HG02870 (cell line): ENCODE measurements at regions not wholly inside any gene's neighbourhood (a gene's known extent, or its start where the extent isn't known, plus 50 kb on each side); places are given as distances from the start of the nearest gene placed in this dataset.
"Not testable (repeated sequence)": the region's sequence is repeated elsewhere in the genome, so short reads cannot be mapped to it uniquely, and the experiment has no call there.

Experiments
- ATAC-seq: cut with Tn5 transposase; IDR thresholded peaks from one replicate; pipeline ENCODE4 v1.9.1; 2021; ENCODE audit warnings: mild to moderate bottlenecking, moderate library complexity; ENCODE audit not compliant: unreplicated experiment

DNA sequence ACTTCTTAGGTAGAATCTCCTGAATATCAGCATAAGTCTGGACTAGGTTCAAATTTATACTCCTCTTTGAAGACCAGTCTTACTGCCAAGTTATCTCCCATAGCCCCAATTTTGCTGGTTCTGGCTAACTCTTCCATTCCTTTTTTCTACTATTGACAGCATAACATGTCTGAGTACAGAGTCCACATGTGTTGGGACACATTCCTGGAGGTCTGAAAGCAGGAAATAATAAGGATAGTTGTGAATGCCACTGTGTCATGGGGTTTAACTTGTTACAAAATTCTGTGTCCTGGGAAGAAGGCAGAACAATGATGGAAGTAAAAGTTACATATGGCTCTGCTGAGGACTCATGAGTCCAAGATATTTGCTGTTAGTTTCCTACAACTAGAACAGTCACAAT, 57.4 kb upstream of the ZBTB20 start:
- no peak for ATAC-seq

DNA sequence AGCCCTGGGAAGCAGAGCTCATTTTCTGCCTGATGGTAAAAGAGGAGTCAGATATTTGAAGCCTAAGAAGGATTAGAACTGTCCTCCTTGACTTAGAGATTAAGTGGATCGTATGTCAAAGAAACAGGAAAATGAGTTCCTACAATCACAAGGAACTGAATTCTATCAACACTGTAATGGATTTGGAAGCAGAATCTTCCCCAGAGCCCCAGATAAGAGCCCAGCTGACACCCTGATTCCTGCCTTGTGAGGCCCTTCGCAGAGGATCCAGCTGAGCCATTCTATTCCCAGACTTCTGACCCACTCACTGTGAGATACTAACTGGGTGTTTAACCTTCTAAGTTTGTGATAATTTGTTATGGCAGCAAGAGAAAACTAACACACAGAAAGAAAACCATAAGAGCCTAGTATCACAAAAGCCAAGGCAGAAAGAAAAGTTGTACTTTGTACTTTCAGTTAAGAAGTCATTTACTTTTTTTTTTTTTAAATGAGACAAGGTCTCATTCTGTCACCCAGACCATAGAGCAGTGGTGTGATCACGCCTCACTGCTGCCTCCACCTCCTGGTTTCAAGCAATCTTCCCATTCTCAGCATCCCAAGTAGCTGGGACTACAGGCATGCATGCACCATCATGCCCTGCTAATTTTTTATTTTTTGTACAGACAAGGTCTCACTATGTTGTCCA, 61.1 kb upstream of the ZBTB20 start:
- no peak for ATAC-seq

GRCh38 chr3:115211810-115212492, 64.9 kb upstream of the ZBTB20 start:
- ATAC-seq = no peak

DNA sequence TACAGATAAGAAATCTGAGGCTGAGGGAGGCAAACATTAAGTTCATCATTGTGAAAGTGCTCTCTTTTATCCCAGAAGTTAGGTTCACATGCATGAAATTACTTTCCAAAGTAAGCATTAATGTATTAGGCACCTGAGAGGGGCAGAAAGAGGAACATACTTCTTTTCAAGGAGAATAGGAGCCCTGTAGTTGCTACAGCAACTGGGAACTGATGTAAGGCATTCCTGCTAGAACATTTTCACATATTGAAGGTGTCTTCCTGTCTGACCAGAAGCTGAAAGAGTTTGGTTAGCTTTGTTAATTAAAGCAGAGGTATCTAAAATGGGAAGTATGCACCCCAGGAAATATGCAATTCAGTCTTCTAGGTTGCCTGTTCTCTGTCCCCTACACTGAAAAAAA, 65.5 kb upstream of the ZBTB20 start:
- ATAC-seq = no peak

GRCh38 chr3:115213052-115213451, 66.0 kb upstream of the ZBTB20 start:
- not testable (repeated sequence) for ATAC-seq

DNA sequence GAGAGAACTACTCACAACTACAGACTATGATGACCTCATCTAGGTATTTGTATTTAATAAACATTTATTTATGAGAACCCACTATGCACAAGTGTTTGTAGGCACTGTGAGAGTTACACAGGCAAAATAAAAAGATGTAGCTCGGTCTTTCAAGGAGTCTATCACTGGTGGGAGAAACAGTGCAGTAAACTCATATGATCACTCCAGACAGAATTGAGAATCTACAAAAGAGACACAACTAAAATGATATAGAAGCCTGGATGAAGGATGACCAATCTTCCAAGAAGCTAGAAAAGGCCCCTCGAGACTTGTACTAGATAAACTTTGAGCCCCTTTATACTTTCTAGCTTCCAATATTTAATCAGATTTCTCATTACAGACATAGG, 70.2 kb upstream of the ZBTB20 start:
- ATAC-seq = no peak

DNA sequence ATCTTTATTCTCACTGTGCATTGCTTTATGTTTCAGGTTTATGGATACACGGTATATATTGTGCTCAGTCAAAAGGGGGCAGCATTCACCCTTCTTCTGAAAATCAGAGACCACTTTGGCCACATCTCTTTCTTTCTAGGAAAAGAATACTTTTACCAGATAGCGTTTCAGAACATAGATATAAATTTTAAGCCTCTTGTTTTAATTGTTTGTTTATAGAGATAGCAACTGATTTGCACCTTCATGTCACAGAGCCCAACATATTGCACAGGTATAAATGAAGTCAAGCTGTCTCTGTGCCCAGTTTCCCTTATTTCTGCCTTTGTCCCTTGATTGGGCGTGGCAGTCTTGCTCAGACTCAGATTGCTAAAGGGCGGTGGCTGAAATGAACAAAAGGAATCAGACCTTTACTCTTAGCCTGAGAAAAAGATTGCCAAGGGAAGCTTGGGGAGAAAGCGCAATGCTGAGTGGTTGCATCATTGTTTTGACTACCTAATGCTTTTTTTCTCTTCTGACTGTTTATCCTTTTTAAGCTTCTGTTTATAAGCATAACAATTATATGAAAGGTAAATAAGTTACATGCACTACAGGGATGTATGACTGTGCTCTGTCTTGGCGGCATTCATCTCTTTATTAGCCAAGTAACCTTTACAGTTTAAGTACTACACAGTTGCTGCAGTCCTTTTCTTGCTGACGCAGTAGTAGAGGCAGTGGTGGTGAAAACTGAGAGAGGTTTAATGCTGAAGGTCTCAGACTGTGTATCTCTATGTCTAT, 70.8 kb upstream of the ZBTB20 start:
- peak; percentile 49 for ATAC-seq

DNA sequence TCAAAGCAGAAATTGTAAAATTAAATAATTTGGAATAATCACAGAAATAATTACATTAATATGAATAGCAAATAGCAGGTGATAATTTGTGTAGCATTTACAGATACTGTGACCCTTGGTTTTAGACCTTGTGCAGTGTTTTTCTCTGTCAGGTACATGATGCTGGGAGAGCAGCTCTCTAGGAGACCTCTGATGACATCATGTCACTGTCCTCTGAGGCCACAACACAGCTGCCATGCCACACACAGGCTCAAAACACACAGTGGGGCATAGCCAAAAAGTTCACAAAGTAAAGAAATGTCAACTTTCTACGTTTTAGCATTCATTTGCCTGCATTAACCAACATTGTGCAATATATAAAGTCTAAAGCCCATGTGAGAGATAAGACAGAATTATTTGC, 71.8 kb upstream of the ZBTB20 start:
- no peak for ATAC-seq

DNA sequence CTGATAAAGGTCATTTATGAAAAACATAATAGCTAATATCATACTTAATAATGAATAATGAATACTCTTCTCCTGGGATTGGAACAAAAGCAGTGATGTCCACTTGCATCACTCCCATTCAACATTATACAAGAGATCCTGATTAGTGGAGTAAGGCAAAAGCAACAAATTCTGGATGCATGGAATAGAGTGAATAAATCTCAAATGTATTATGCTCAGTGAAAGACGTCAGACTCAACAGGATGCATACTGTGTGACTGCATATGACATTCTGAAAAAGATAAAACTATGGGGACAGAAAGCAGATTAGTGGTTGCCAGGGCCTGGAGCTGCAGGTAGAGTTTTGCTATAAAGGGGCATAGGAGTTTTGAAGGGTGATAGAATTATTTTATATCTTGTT, 77.6 kb upstream of the ZBTB20 start:
- ATAC-seq = no peak

- no peak for ATAC-seq
Observed at GRCh38 chr3:115226844-115227445, 79.9 kb upstream of the ZBTB20 start.

DNA sequence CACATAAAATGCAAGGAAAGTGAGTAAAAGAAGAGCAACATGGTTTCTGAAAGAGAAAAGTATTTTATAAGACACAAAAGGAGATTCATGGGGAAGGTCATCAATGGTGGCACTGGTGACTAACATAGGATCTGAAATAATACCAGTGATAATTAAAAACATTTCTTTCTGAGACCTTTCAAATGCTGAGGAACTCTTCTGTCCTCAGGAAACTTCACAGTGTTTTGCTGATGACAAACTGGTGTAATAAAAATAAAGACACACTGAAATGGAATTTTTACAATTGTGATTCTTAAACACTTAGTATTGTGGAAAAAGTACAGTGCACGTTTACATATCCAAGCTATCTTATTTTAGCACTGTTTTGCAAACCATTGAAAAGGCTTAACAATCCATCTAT, 80.4 kb upstream of the ZBTB20 start:
- no peak for ATAC-seq

- ATAC-seq = no peak
Observed at GRCh38 chr3:115228266-115228665, 81.2 kb upstream of the ZBTB20 start.

GRCh38 chr3:115232167-115232566, 85.1 kb upstream of the ZBTB20 start:
- no peak for ATAC-seq

- no peak for ATAC-seq
Observed at GRCh38 chr3:115233021-115233420, 85.9 kb upstream of the ZBTB20 start.

GRCh38 chr3:115236496-115236895, 89.4 kb upstream of the ZBTB20 start:
- no peak for ATAC-seq

DNA sequence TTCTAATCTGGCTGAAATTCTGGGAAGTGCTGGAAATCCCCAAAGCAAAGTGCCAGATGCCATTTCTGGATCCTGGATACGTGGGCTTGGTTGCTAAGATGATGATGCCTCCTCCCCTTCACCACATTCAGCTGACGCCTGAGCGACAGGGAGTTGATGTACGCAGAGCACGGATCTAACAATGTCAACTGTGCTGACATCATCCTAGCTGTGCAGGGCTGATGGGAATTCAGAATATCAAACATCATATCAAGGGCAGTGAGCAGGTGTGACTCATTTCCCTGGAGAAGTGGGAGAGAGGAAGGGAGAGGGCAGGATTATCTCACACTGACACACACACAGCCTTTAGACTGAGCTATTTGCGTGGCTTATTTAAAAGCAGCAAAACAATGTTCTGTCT, 92.6 kb upstream of the ZBTB20 start:
- ATAC-seq = no peak

- ATAC-seq = no peak
Observed at GRCh38 chr3:115244350-115244749, 97.3 kb upstream of the ZBTB20 start.

- ATAC-seq = no peak
Observed at GRCh38 chr3:115245438-115245837, 98.3 kb upstream of the ZBTB20 start.

- no peak for ATAC-seq
Observed at GRCh38 chr3:115245899-115246298, 98.8 kb upstream of the ZBTB20 start.

DNA sequence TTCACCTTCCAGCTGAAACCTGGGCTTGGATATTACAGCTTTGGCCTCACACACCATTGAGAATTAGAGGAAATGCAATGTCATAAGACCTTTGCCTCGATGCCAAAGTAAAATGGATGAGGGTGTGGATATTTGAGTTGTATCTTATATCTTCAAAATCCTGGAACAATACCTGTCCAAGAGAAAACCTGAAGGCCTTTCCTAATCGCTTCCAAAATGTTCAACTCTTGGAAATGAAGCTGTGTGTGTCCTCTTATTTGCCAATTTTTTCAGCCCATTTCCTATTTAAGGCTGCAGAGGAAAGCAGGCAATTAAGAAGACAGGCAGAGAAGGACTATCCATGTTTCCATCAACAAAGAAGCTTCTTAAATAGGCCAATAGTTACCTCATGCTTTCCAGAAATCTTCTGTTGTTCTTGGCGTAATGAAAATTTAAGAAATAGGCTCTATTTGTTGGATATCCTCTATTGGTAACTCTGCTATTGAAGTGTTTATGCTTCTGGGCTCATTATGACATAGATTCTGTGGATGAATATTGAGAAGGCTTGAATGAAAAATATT, 99.5 kb upstream of the ZBTB20 start:
- no peak for ATAC-seq

DNA sequence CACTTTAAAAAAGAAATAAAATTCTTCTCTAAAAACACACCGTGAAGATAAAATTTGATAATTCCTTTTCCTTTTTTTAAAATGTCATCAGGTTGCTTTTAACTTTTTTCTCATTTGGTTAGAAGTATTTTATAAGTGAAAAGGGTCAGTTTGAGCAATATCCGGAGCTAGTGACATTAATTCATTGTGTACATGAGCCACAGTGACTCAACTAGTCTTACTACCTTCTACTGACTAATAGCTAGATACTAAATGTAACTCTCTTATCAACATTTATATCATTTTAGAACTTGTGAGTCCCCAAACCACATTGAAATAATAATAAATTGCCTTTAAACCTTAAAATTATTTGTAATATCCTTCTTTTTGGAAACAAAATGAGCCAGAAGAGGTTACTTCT, 101.2 kb upstream of the ZBTB20 start:
- ATAC-seq = no peak
